OCI-LY7 (cell line): ENCODE measurements at regions not wholly inside any gene's neighbourhood (a gene's known extent, or its start where the extent isn't known, plus 50 kb on each side); places are given as distances from the start of the nearest gene placed in this dataset.

Experiments
- CTCF ChIP-seq: fragments of 200-600 bp; sonication (generic); conservative IDR thresholded peaks from 2 replicates; pipeline ENCODE4 v1.5.1; 2014; ENCODE audit warnings: mild to moderate bottlenecking, antibody characterized with exemption, low read length, moderate library complexity, mixed read lengths
- EZH2phosphoT487 ChIP-seq: fragments of 200-600 bp; sonication (generic); IDR thresholded peaks from 2 replicates; pipeline ENCODE4 v1.6.1; 2018; ENCODE audit warnings: low read depth, borderline replicate concordance, mild to moderate bottlenecking, mixed run types, antibody characterized with exemption, low read length, moderate library complexity, mixed read lengths

- TF ChIP-seq CTCF, result no peak
- TF ChIP-seq EZH2phosphoT487, result no peak
These were observed 69.9 kb upstream of the KLF7 start for GRCh38 chr2:207235621-207236020.
